ENCODE measurements at regions not wholly inside any gene's neighbourhood (a gene's known extent, or its start where the extent isn't known, plus 50 kb on each side); places are given as distances from the start of the nearest gene placed in this dataset.

- TF ChIP-seq CTCF (IDR thresholded peaks at IDR 0.05) = no peak
- no peak for TF ChIP-seq ZFX (IDR thresholded peaks at IDR 0.05; ENCODE audit: borderline replicate concordance)
Observed at GRCh38 chr17:11077673-11078072, 163.3 kb upstream of the SHISA6 start.

Measured in 22Rv1 (cell line).